ENCODE measurements at regions not wholly inside any gene's neighbourhood (a gene's known extent, or its start where the extent isn't known, plus 50 kb on each side); places are given as distances from the start of the nearest gene placed in this dataset.

- no peak for DNase-seq (ENCODE audit: low read depth in 1 of 2, low spot score in 1 of 2)
- TF ChIP-seq REST (IDR thresholded peaks at IDR 0.05; ENCODE audit: insufficient replicate concordance, low read depth) (no peak), CTCF (IDR thresholded peaks at IDR 0.05; ENCODE audit: insufficient read depth, low read length) (no peak), GABPA (IDR thresholded peaks at IDR 0.05; ENCODE audit: low read depth) (no peak), POLR2AphosphoS5 (IDR thresholded peaks at IDR 0.05; ENCODE audit: low read depth) (no peak), SPI1 (IDR thresholded peaks at IDR 0.05; ENCODE audit: borderline replicate concordance, low read depth) (no peak)
- Histone ChIP-seq H3K27ac (replicated peaks) (no peak overlapping the region), H3K27me3 (ENCODE audit: insufficient read depth, poor library complexity, severe bottlenecking) (no peaks in the 10 kb centered on the region), H3K4me3 (replicated peaks; ENCODE audit: insufficient read depth, low read length) (no peak overlapping the region)
These were observed 75.3 kb downstream of the MRPS30 start for GRCh38 chr5:44884036-44884435.

GRCh38 chr5:44885903-44886302 lies 77.2 kb downstream of the MRPS30 start:
- Histone ChIP-seq H3K27me3 (ENCODE audit: insufficient read depth, poor library complexity, severe bottlenecking) (no peaks in the 10 kb centered on the region), H3K4me3 (replicated peaks; ENCODE audit: insufficient read depth, low read length) (no peak overlapping the region), H3K27ac (replicated peaks) (no peak overlapping the region)
- DNase-seq (ENCODE audit: low read depth in 1 of 2, low spot score in 1 of 2): no peak
- TF ChIP-seq GABPA (IDR thresholded peaks at IDR 0.05; ENCODE audit: low read depth) (no peak), SPI1 (IDR thresholded peaks at IDR 0.05; ENCODE audit: borderline replicate concordance, low read depth) (no peak), POLR2AphosphoS5 (IDR thresholded peaks at IDR 0.05; ENCODE audit: low read depth) (no peak), REST (IDR thresholded peaks at IDR 0.05; ENCODE audit: insufficient replicate concordance, low read depth) (no peak), CTCF (IDR thresholded peaks at IDR 0.05; ENCODE audit: insufficient read depth, low read length) (no peak)

GRCh38 chr5:44887722-44888121 lies 79.0 kb downstream of the MRPS30 start:
- DNase-seq (ENCODE audit: low read depth in 1 of 2, low spot score in 1 of 2): no peak
- no peak for TF ChIP-seq CTCF (IDR thresholded peaks at IDR 0.05; ENCODE audit: insufficient read depth, low read length)
- no peak for TF ChIP-seq SPI1 (IDR thresholded peaks at IDR 0.05; ENCODE audit: borderline replicate concordance, low read depth)
- TF ChIP-seq POLR2AphosphoS5 (IDR thresholded peaks at IDR 0.05; ENCODE audit: low read depth): no peak
- no peak for TF ChIP-seq REST (IDR thresholded peaks at IDR 0.05; ENCODE audit: insufficient replicate concordance, low read depth)
- no peak for TF ChIP-seq GABPA (IDR thresholded peaks at IDR 0.05; ENCODE audit: low read depth)
- Histone ChIP-seq H3K27me3 (ENCODE audit: insufficient read depth, poor library complexity, severe bottlenecking) (no peaks in the 10 kb centered on the region), H3K27ac (replicated peaks) (no peak overlapping the region), H3K4me3 (replicated peaks; ENCODE audit: insufficient read depth, low read length) (no peak overlapping the region)

Data from HL-60 (cell line).